K562 (cell line): ENCODE measurements at regions not wholly inside any gene's neighbourhood (a gene's known extent, or its start where the extent isn't known, plus 50 kb on each side); places are given as distances from the start of the nearest gene placed in this dataset.

Source experiments
- ATAC-seq: fragments of 200-7000 bp; cut with Tn5 transposase; 3 replicates; pipeline ENCODE4 v1.9.1; 2020; ENCODE audit warnings: moderate library complexity
- BruUV-seq: library from RNA; stranded (reverse); fragments of 400-500 nt; replicated peaks from 2 replicates; lab custom pipeline; 2021; lab: Mats Ljungman, UMichigan
- CTCF ChIA-PET: fragments of 300-600 bp; formaldehyde crosslinking; extraction: SDS; loops from one replicate; lab custom pipeline; 2021; ENCODE audit warnings: low intra/inter-chr PET ratio; lab: Yijun Ruan, JAX
- POLR2A ChIA-PET: fragments of 300-600, 350-650 bp; sonication (Branson Sonifier 250); formaldehyde crosslinking; extraction: SDS; loops from one replicate; lab custom pipeline; 2021; ENCODE audit warnings: antibody characterized with exemption, inconsistent platforms; lab: Yijun Ruan, JAX
- DNase-seq, 4 experiments: peaks; one replicate each; pipeline versions ENCODE4 v3.0.0 to v3.0.0-alpha.2; 2011 to 2018; ENCODE audit warnings: low spot score in 3 of 4, mixed read lengths in 3 of 4; ENCODE audit errors: extremely low read depth in 1 of 4
- FAIRE-seq: peaks from 2 replicates; lab custom pipeline; 2011; peaks lifted over from hg19 to GRCh38; lab: Jason Lieb, UNC
- H2AFZ ChIP-seq: 2 replicates; pipeline ENCODE4 v1.6.0; 2011; ENCODE audit warnings: low read depth, low read length, control low read depth, inconsistent platforms
- H3K27ac ChIP-seq: fragments of 200-600 bp; 3 replicates; pipeline ENCODE4 v1.8.0; 2011; ENCODE audit warnings: low read depth, mild to moderate bottlenecking, control low read depth, inconsistent platforms, low read length, moderate library complexity, mixed read lengths; ENCODE audit errors: extremely low read depth
- H3K27me3 ChIP-seq, 2 experiments: fragments of 300-600 bp in 1 of 2; 2 replicates in 1 of 2; 3 replicates in 1 of 2; pipeline versions ENCODE4 v1.6.0 to v1.8.0; 2011; ENCODE audit warnings: inconsistent platforms in 2 of 2, low read length in 2 of 2, mild to moderate bottlenecking in 1 of 2, mixed read lengths in 1 of 2, moderate library complexity in 1 of 2; ENCODE audit not compliant: control insufficient read depth in 2 of 2, insufficient read depth in 2 of 2
- H3K36me3 ChIP-seq: fragments of 300-600 bp; 3 replicates; pipeline ENCODE4 v1.8.0; 2011; ENCODE audit warnings: mild to moderate bottlenecking, low read length, inconsistent platforms; ENCODE audit not compliant: control insufficient read depth, insufficient read depth
- H3K4me1 ChIP-seq, 2 experiments: fragments of 200-600 bp in 1 of 2; replicated peaks in 1 of 2; 2 replicates in 1 of 2; 3 replicates in 1 of 2; pipeline versions ENCODE4 v1.5.1 to v1.8.0; 2011; ENCODE audit warnings: inconsistent platforms in 2 of 2, low read length in 2 of 2, mild to moderate bottlenecking in 1 of 2, mixed read lengths in 1 of 2, moderate library complexity in 1 of 2; ENCODE audit not compliant: control insufficient read depth in 2 of 2, insufficient read depth in 2 of 2
- H3K4me2 ChIP-seq: 2 replicates; pipeline ENCODE4 v1.6.1; 2011; ENCODE audit warnings: low read length, control low read depth, inconsistent platforms, mixed read lengths; ENCODE audit not compliant: insufficient read depth
- H3K4me3 ChIP-seq: fragments of 200-600 bp; sonication (generic), shearing (Covaris generic); 2 replicates; pipeline ENCODE4 v1.5.1; 2016; ENCODE audit warnings: control low read depth, inconsistent platforms
- H3K79me2 ChIP-seq: fragments of 200-600 bp; 3 replicates; pipeline ENCODE4 v1.8.0; 2011; ENCODE audit warnings: low read length, inconsistent platforms; ENCODE audit not compliant: control insufficient read depth, insufficient read depth
- H3K9ac ChIP-seq, 2 experiments: 2 replicates each; pipeline versions ENCODE4 v1.6.0 to v1.6.1; 2011; ENCODE audit warnings: low read depth in 2 of 2, low read length in 2 of 2, control low read depth in 1 of 2, inconsistent platforms in 1 of 2, mild to moderate bottlenecking in 1 of 2, mixed read lengths in 1 of 2; ENCODE audit not compliant: insufficient read depth in 1 of 2
- H3K9me1 ChIP-seq: one replicate; pipeline ENCODE4 v1.6.0; 2011; ENCODE audit warnings: inconsistent platforms, mild to moderate bottlenecking, low read length, moderate library complexity; ENCODE audit not compliant: control insufficient read depth, insufficient read depth
- H3K9me3 ChIP-seq: replicated peaks from 2 replicates; pipeline ENCODE4 v1.5.1; 2011; ENCODE audit warnings: low read depth, low read length, inconsistent platforms; ENCODE audit not compliant: control insufficient read depth, insufficient read depth
- H4K20me1 ChIP-seq: replicated peaks from 2 replicates; pipeline ENCODE4 v1.6.1; 2011; ENCODE audit warnings: low read length, inconsistent platforms, mixed read lengths; ENCODE audit not compliant: control insufficient read depth, insufficient read depth
- ASH1L ChIP-seq: fragments of 450-650 bp; IDR thresholded peaks from 2 replicates; pipeline ENCODE4 v1.6.1; 2018; ENCODE audit warnings: borderline replicate concordance, mild to moderate bottlenecking, low read depth; ENCODE audit not compliant: partially characterized antibody
- C11orf30 ChIP-seq: fragments of 450-650 bp; IDR thresholded peaks from 2 replicates; pipeline ENCODE4 v1.6.1; 2016; ENCODE audit warnings: low read depth, mild to moderate bottlenecking
- CBFB ChIP-seq: sonication (generic); formaldehyde crosslinking; IDR thresholded peaks from 2 replicates; pipeline ENCODE4 v1.4.0; 2020; ENCODE audit warnings: mild to moderate bottlenecking, missing genetic modification reagents
- CEBPZ ChIP-seq: fragments of 150-350 bp; IDR thresholded peaks from 2 replicates; pipeline ENCODE4 v1.6.1; 2014; ENCODE audit warnings: low read depth, mild to moderate bottlenecking, low read length, borderline replicate concordance
- DACH1 ChIP-seq: fragments of 450-650 bp; IDR thresholded peaks from 2 replicates; pipeline ENCODE4 v1.6.1; 2018; ENCODE audit not compliant: partially characterized antibody
- E2F1 ChIP-seq: sonication (generic); formaldehyde crosslinking; IDR thresholded peaks from 2 replicates; pipeline ENCODE4 v1.8.1; 2023; ENCODE audit warnings: mild to moderate bottlenecking, missing genetic modification reagents, moderate library complexity
- FOXP4 ChIP-seq: sonication (generic); formaldehyde crosslinking; IDR thresholded peaks from 2 replicates; pipeline ENCODE4 v1.8.0; 2022; ENCODE audit warnings: mild to moderate bottlenecking, missing genetic modification reagents, borderline replicate concordance
- HIVEP1 ChIP-seq: fragments of 250-450 bp; sonication (Bioruptor Pico); IDR thresholded peaks from 2 replicates; pipeline ENCODE4 v1.4.0; 2020; ENCODE audit warnings: mild to moderate bottlenecking
- LEF1 ChIP-seq: fragments of 450-650 bp; IDR thresholded peaks from 2 replicates; pipeline ENCODE4 v1.6.1; 2016; ENCODE audit warnings: mild to moderate bottlenecking
- MEF2A ChIP-seq: IDR thresholded peaks from 2 replicates; pipeline ENCODE4 v1.6.1; 2011; ENCODE audit warnings: low read depth, mild to moderate bottlenecking, low read length, moderate library complexity; ENCODE audit not compliant: control insufficient read depth
- POLR2AphosphoS2 ChIP-seq: IDR thresholded peaks from 2 replicates; pipeline ENCODE4 v1.6.1; 2012; ENCODE audit warnings: low read length, improper control_type of control experiment
- RBM15 ChIP-seq: fragments of 200-400 bp; formaldehyde crosslinking; IDR thresholded peaks from 2 replicates; pipeline ENCODE4 v1.6.1; 2018; ENCODE audit warnings: mild to moderate bottlenecking, low read length, moderate library complexity; ENCODE audit not compliant: insufficient read depth
- SNIP1 ChIP-seq: fragments of 450-650 bp; IDR thresholded peaks from 2 replicates; pipeline ENCODE4 v1.7.1; 2017; ENCODE audit warnings: low read depth, mild to moderate bottlenecking
- SREBF1 ChIP-seq: fragments of 150-350 bp; IDR thresholded peaks from 2 replicates; pipeline ENCODE4 v1.6.1; 2014; ENCODE audit warnings: antibody characterized with exemption, low read depth, low read length, borderline replicate concordance
- TAF7 ChIP-seq: fragments of 450-650 bp; IDR thresholded peaks from 2 replicates; pipeline ENCODE4 v1.6.1; 2016; ENCODE audit warnings: missing genetic modification characterization, missing compliant biosample characterization
- TBP ChIP-seq: optimal IDR thresholded peaks from 2 replicates; pipeline ENCODE3; 2011; ENCODE audit warnings: low read depth, low read length, improper control_type of control experiment
- TEAD1 ChIP-seq, 2 experiments: fragments of 450-650 bp in 1 of 2; sonication (generic) in 1 of 2; formaldehyde crosslinking; IDR thresholded peaks; 2 replicates each; pipeline versions ENCODE4 v1.4.0 to v1.8.0; 2020 to 2022; ENCODE audit warnings: mild to moderate bottlenecking in 2 of 2, missing genetic modification reagents in 1 of 2
- TGIF2 ChIP-seq: sonication (generic); formaldehyde crosslinking; IDR thresholded peaks from 2 replicates; pipeline ENCODE4 v1.8.1; 2022; ENCODE audit warnings: mild to moderate bottlenecking, missing genetic modification reagents, moderate library complexity
- WGBS: fragments of 100-300 bp; shearing (Covaris generic); methylation state at CpG from one replicate; pipeline ENCODE4 v1.1.6; 2016; ENCODE audit warnings: low coverage, mixed read lengths; ENCODE audit not compliant: insufficient coverage; ENCODE audit errors: missing lambda C conversion rate; 5-methylcytosine and 5-hydroxymethylcytosine counted together
- in situ Hi-C: fragments of 300-500 bp; cut with MboI; formaldehyde crosslinking; loops from 4 replicates; pipeline ENCODE4 v1.15.0; 2018; ENCODE audit warnings: inconsistent platforms, mixed read lengths
- intact Hi-C: fragments of 100-400 bp; cut with micrococcal nuclease; formaldehyde crosslinking; loops from 2 replicates; pipeline ENCODE4 v1.14.2; 2022

- POLR2A ChIA-PET: no interaction called here
- intact Hi-C loops (loop anchor here (5.0 kb wide), 1 partner anchor 399 kb away; no protein-coding TSS in a partner anchor), in situ Hi-C loops (no loop called here)
- H3K27me3 ChIP-seq: no peaks in the 10 kb centered on the region
- no peaks in the 10 kb centered on the region for H3K79me2 ChIP-seq
- FAIRE-seq (no peak), ATAC-seq (no peak), DNase-seq (no peak)
- no peaks in the 10 kb centered on the region for H3K4me1 ChIP-seq
- no peak overlapping the region for H3K4me2 ChIP-seq
- H3K9me1 ChIP-seq: no peaks in the 10 kb centered on the region
- H3K4me3 ChIP-seq: no peak overlapping the region
- 5% methylated on average over 3 of the region's 3 CpGs for WGBS
- no peaks in the 10 kb centered on the region for H4K20me1 ChIP-seq
- no peak overlapping the region for H3K9ac ChIP-seq
- CTCF ChIA-PET: no interaction called here
- no peaks in the 10 kb centered on the region for H3K36me3 ChIP-seq
- no peak overlapping the region for H3K27ac ChIP-seq
- no peak overlapping the region for H2AFZ ChIP-seq
- no TSS peak for BruUV-seq
- no peaks in the 10 kb centered on the region for H3K9me3 ChIP-seq
- TF ChIP-seq FOXP4 (CRISPR knock-in tag) (no peak), MEF2A (no peak), TGIF2 (no peak), LEF1 (no peak), SREBF1 (no peak), RBM15 (no peak), C11orf30 (no peak), TAF7 (tag) (no peak), ASH1L (no peak), TBP (no peak), DACH1 (no peak), E2F1 (CRISPR knock-in tag) (no peak), TEAD1 (CRISPR knock-in tag; IDR thresholded peaks at IDR 0.05) (no peak), CEBPZ (no peak), HIVEP1 (CRISPR knock-in tag) (no peak), SNIP1 (no peak), POLR2AphosphoS2 (no peak), CBFB (CRISPR knock-in tag) (no peak)
Observed at GRCh38 chr18:30271716-30272115, 770.8 kb downstream of the DSC3 start.
